ENCODE measurements at regions not wholly inside any gene's neighbourhood (a gene's known extent, or its start where the extent isn't known, plus 50 kb on each side); places are given as distances from the start of the nearest gene placed in this dataset.
"Not testable (repeated sequence)": the region's sequence is repeated elsewhere in the genome, so short reads cannot be mapped to it uniquely, and the experiment has no call there.

GRCh38 chr1:181930187-181930586, 131.3 kb downstream of the ZNF648 start:
- no peak for TF ChIP-seq CTCF (IDR thresholded peaks at IDR 0.05; ENCODE audit: low read depth, low read length)
- no peak for DNase-seq (ENCODE audit: low read depth in 1 of 2, low spot score in 1 of 2)
- Histone ChIP-seq H3K36me3 (no peaks in the 10 kb centered on the region), H3K4me1 (ENCODE audit: low read depth) (no peaks in the 10 kb centered on the region), H3K27ac (no peak overlapping the region), H3K9me3 (ENCODE audit: low read depth) (no peaks in the 10 kb centered on the region), H3K4me3 (no peak overlapping the region), H3K27me3 (peaks cover 23% of the 10 kb centered on the region)

DNA sequence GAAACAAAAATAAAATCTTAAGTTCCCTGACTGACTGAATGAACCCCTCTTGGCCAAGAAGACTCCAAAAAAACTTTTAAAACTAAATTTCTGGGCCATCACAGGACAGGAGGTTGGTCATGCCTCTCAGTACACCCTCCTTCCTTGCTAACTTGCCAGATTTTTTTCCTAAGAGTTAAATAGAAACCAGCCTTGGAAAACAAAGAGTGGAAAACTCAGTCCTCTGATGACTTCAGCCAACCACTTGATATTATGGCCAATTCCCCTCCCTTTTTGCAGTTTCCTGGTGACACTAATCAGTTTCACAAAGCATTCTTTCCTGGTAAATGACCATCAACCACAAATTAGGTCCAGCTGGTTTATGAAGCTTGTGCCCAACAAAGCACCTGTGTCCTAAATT, 134.8 kb downstream of the ZNF648 start:
- no peak for DNase-seq (ENCODE audit: low read depth in 1 of 2, low spot score in 1 of 2)
- Histone ChIP-seq H3K4me3 (no peak overlapping the region), H3K4me1 (ENCODE audit: low read depth) (no peaks in the 10 kb centered on the region), H3K36me3 (no peaks in the 10 kb centered on the region), H3K27ac (no peak overlapping the region), H3K27me3 (peaks cover 8% of the 10 kb centered on the region), H3K9me3 (ENCODE audit: low read depth) (no peaks in the 10 kb centered on the region)
- no peak for TF ChIP-seq CTCF (IDR thresholded peaks at IDR 0.05; ENCODE audit: low read depth, low read length)

- H3K4me1 ChIP-seq (ENCODE audit: low read depth); H3K27ac ChIP-seq; H3K4me3 ChIP-seq; H3K27me3 ChIP-seq; H3K9me3 ChIP-seq (ENCODE audit: low read depth); H3K36me3 ChIP-seq; DNase-seq (ENCODE audit: low read depth in 1 of 2, low spot score in 1 of 2): not testable (repeated sequence)
Observed at GRCh38 chr1:181924034-181924433, 137.5 kb downstream of the ZNF648 start.

DNA sequence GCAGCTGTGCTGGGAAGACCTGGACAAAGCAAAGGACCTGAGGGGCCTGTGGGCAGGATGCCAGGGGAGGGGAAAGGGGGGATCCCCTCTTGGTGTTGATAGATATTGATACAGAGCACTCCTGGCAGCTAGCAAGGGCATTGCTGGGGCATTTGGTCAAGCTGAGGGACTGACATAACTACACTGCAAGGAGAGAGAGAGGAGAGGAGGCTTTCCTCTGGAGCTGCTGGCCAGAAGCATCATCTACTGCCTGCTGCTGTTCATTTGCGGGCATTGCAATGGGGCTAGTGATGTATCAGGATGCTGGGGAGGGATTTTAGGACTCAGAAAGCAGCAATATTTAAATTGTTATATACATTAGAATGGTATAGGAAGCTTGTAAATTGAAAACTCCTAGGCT, 142.0 kb downstream of the ZNF648 start:
- no peak for TF ChIP-seq CTCF (IDR thresholded peaks at IDR 0.05; ENCODE audit: low read depth, low read length)
- no peak for DNase-seq (ENCODE audit: low read depth in 1 of 2, low spot score in 1 of 2)
- Histone ChIP-seq H3K9me3 (ENCODE audit: low read depth) (no peaks in the 10 kb centered on the region), H3K27me3 (no peaks in the 10 kb centered on the region), H3K36me3 (no peaks in the 10 kb centered on the region), H3K4me3 (no peak overlapping the region), H3K27ac (no peak overlapping the region), H3K4me1 (ENCODE audit: low read depth) (no peaks in the 10 kb centered on the region)

GRCh38 chr1:181918880-181919525, 142.5 kb downstream of the ZNF648 start:
- no peaks in the 10 kb centered on the region for H3K4me1 ChIP-seq (ENCODE audit: low read depth)
- no peaks in the 10 kb centered on the region for H3K27me3 ChIP-seq
- no peak overlapping the region for H3K27ac ChIP-seq
- H3K9me3 ChIP-seq (ENCODE audit: low read depth): no peaks in the 10 kb centered on the region
- DNase-seq (ENCODE audit: low read depth in 1 of 2, low spot score in 1 of 2): no peak
- no peak overlapping the region for H3K4me3 ChIP-seq
- TF ChIP-seq CTCF (IDR thresholded peaks at IDR 0.05; ENCODE audit: low read depth, low read length): no peak
- no peaks in the 10 kb centered on the region for H3K36me3 ChIP-seq

GRCh38 chr1:181911715-181912114, 149.8 kb downstream of the ZNF648 start:
- H3K27ac ChIP-seq: no peak overlapping the region
- H3K4me3 ChIP-seq: no peak overlapping the region
- H3K9me3 ChIP-seq (ENCODE audit: low read depth): no peaks in the 10 kb centered on the region
- TF ChIP-seq CTCF (IDR thresholded peaks at IDR 0.05; ENCODE audit: low read depth, low read length): no peak
- H3K36me3 ChIP-seq: no peaks in the 10 kb centered on the region
- peaks cover 5% of the 10 kb centered on the region for H3K27me3 ChIP-seq
- no peaks in the 10 kb centered on the region for H3K4me1 ChIP-seq (ENCODE audit: low read depth)
- DNase-seq (ENCODE audit: low read depth in 1 of 2, low spot score in 1 of 2): peak in 1 of 2 donors; percentile 3
